ENCODE measurements at regions not wholly inside any gene's neighbourhood (a gene's known extent, or its start where the extent isn't known, plus 50 kb on each side); places are given as distances from the start of the nearest gene placed in this dataset.

GRCh38 chr9:17031546-17031945, 103.3 kb upstream of the CNTLN start:
- DNase-seq: no peak
- no peak for TF ChIP-seq CTCF (IDR thresholded peaks at IDR 0.05)
- Histone ChIP-seq H3K9me3 (peaks cover 0 to 14% (median 0%) of the 10 kb centered on the region in 3 donors), H3K4me3 (no peak overlapping the region), H3K36me3 (no peaks in the 10 kb centered on the region), H3K27me3 (no peaks in the 10 kb centered on the region), H3K4me1 (no peaks in the 10 kb centered on the region), H3K27ac (no peak overlapping the region)
- intact Hi-C loops (cut with DNase I; ENCODE audit: low total_unique reads): no loop called here

GRCh38 chr9:17025281-17025680, 109.6 kb upstream of the CNTLN start:
- peaks cover 0 to 9% (median 0%) of the 10 kb centered on the region in 3 donors for H3K9me3 ChIP-seq
- H3K4me3 ChIP-seq: no peak overlapping the region
- no peaks in the 10 kb centered on the region for H3K27me3 ChIP-seq
- no peak overlapping the region for H3K27ac ChIP-seq
- no peak for TF ChIP-seq CTCF (IDR thresholded peaks at IDR 0.05)
- H3K36me3 ChIP-seq: no peaks in the 10 kb centered on the region
- intact Hi-C loops (cut with DNase I; ENCODE audit: low total_unique reads): no loop called here
- H3K4me1 ChIP-seq: no peaks in the 10 kb centered on the region
- no peak for DNase-seq

DNA sequence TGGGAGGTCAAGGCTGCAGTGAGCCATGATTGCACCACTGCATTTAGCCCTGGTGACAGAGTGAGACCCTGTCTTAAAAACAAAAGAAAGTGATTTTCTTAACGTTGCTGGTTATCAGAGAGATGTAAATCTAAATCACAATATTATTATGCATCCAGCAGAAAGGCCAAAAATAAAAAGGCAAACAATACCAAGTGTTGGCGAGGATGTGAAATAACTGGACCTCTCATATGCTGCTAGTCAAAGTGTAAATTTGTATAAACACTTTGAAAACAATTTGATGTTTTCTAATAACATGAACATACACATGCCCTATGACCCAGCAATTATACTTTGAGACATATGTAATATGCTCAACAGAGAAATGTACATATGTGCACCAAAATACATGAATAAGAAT, 110.7 kb upstream of the CNTLN start:
- intact Hi-C loops (cut with DNase I; ENCODE audit: low total_unique reads): no loop called here
- Histone ChIP-seq H3K36me3 (no peaks in the 10 kb centered on the region), H3K9me3 (peaks cover 0 to 4% (median 0%) of the 10 kb centered on the region in 3 donors), H3K27ac (no peak overlapping the region), H3K4me1 (peaks cover 0 to 6% (median 0%) of the 10 kb centered on the region in 4 donors), H3K4me3 (no peak overlapping the region), H3K27me3 (no peaks in the 10 kb centered on the region)
- TF ChIP-seq CTCF (IDR thresholded peaks at IDR 0.05): no peak
- DNase-seq: no peak

- H3K4me3 ChIP-seq: no peak overlapping the region
- no peak for DNase-seq
- H3K36me3 ChIP-seq: no peaks in the 10 kb centered on the region
- intact Hi-C loops (cut with DNase I; ENCODE audit: low total_unique reads): no loop called here
- no peak for TF ChIP-seq CTCF (IDR thresholded peaks at IDR 0.05)
- H3K4me1 ChIP-seq: peaks cover 0 to 26% (median 2%) of the 10 kb centered on the region in 4 donors
- no peaks in the 10 kb centered on the region for H3K27me3 ChIP-seq
- H3K27ac ChIP-seq: no peak overlapping the region
- H3K9me3 ChIP-seq: peaks cover 0 to 4% (median 0%) of the 10 kb centered on the region in 3 donors
Observed at GRCh38 chr9:17021387-17021970, 113.4 kb upstream of the CNTLN start.

GRCh38 chr9:17019398-17019797, 115.4 kb upstream of the CNTLN start:
- DNase-seq: no peak
- Histone ChIP-seq H3K9me3 (peaks cover 0 to 4% (median 0%) of the 10 kb centered on the region in 3 donors), H3K27me3 (no peaks in the 10 kb centered on the region), H3K36me3 (no peaks in the 10 kb centered on the region), H3K27ac (peak overlapping the region; percentile 80 to 84), H3K4me1 (peaks cover 0 to 26% (median 2%) of the 10 kb centered on the region in 4 donors), H3K4me3 (no peak overlapping the region)
- TF ChIP-seq CTCF (IDR thresholded peaks at IDR 0.05): no peak
- intact Hi-C loops (cut with DNase I; ENCODE audit: low total_unique reads): no loop called here
